HFFc6 (cell line): ENCODE measurements at regions not wholly inside any gene's neighbourhood (a gene's known extent, or its start where the extent isn't known, plus 50 kb on each side); places are given as distances from the start of the nearest gene placed in this dataset.

Source experiments
- DNase-seq: peaks from one replicate; pipeline ENCODE4 v3.0.0-alpha.2; 2018
- H3K27ac Mint-ChIP-seq: 2 replicates; pipeline ENCODE4 v1.8.0; 2020; ENCODE audit warnings: mild to moderate bottlenecking, mixed read lengths
- H3K27me3 Mint-ChIP-seq: 2 replicates; pipeline ENCODE4 v1.8.0; 2021; ENCODE audit warnings: mild to moderate bottlenecking, moderate library complexity, mixed read lengths; ENCODE audit not compliant: insufficient read depth
- H3K36me3 Mint-ChIP-seq: 2 replicates; pipeline ENCODE4 v1.8.0; 2021; ENCODE audit warnings: low read depth, mixed read lengths
- H3K4me1 Mint-ChIP-seq: 2 replicates; pipeline ENCODE4 v1.8.0; 2020; ENCODE audit warnings: low read depth, mixed read lengths
- H3K4me3 Mint-ChIP-seq: 2 replicates; pipeline ENCODE4 v1.8.0; 2020; ENCODE audit warnings: mild to moderate bottlenecking, moderate library complexity, mixed read lengths
- H3K9me3 Mint-ChIP-seq: 2 replicates; pipeline ENCODE4 v1.8.0; 2020; ENCODE audit warnings: mild to moderate bottlenecking, mixed read lengths
- TF ChIP-seq, protein P1 (sequence below): fragments of 200-600 bp; sonication (generic); IDR thresholded peaks from 2 replicates; pipeline ENCODE4 v1.5.0; 2021; ENCODE audit warnings: antibody characterized with exemption, mild to moderate bottlenecking

GRCh38 chr9:129262261-129262660, 84.2 kb upstream of the IER5L start:
- Mint-ChIP-seq H3K27me3 (peaks cover 45% of the 10 kb centered on the region), H3K4me3 (no peak overlapping the region), H3K36me3 (no peaks in the 10 kb centered on the region), H3K27ac (no peak overlapping the region), H3K4me1 (peaks cover 14% of the 10 kb centered on the region), H3K9me3 (no peaks in the 10 kb centered on the region)
- no peak for DNase-seq
- TF ChIP-seq, protein P1, sequence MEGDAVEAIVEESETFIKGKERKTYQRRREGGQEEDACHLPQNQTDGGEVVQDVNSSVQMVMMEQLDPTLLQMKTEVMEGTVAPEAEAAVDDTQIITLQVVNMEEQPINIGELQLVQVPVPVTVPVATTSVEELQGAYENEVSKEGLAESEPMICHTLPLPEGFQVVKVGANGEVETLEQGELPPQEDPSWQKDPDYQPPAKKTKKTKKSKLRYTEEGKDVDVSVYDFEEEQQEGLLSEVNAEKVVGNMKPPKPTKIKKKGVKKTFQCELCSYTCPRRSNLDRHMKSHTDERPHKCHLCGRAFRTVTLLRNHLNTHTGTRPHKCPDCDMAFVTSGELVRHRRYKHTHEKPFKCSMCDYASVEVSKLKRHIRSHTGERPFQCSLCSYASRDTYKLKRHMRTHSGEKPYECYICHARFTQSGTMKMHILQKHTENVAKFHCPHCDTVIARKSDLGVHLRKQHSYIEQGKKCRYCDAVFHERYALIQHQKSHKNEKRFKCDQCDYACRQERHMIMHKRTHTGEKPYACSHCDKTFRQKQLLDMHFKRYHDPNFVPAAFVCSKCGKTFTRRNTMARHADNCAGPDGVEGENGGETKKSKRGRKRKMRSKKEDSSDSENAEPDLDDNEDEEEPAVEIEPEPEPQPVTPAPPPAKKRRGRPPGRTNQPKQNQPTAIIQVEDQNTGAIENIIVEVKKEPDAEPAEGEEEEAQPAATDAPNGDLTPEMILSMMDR: no peak

GRCh38 chr9:129259375-129259774, 81.3 kb upstream of the IER5L start:
- Mint-ChIP-seq H3K36me3 (no peaks in the 10 kb centered on the region), H3K4me3 (peak overlapping the region; percentile 67), H3K9me3 (no peaks in the 10 kb centered on the region), H3K27ac (no peak overlapping the region), H3K4me1 (peaks cover 15% of the 10 kb centered on the region), H3K27me3 (peaks cover 49% of the 10 kb centered on the region)
- TF ChIP-seq, protein P1: no peak
- no peak for DNase-seq

DNA sequence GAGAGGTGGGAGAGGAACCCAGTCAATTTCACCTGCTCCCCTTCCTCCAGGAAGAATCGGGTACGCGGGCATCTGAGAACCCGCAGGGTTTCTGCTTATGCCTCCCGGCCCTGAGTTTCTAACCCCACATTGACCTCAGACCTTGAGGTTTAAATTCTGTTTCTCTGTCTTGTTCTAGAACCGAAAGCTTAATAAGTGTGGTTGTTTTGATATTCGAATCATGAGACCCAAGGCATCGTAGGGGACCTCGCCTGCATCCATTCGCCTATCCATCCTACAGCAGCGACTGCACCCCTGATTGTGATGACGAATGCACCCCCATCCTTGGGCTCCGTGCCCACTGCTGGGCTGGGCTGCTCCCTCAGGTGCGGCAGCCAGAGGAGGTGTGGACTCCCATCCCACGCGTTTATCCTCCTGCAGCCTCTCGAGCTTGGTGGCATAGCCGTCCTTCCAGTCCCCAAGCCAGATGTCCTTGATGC, 80.8 kb upstream of the IER5L start:
- Mint-ChIP-seq H3K36me3 (no peaks in the 10 kb centered on the region), H3K27me3 (peaks cover 54% of the 10 kb centered on the region), H3K4me3 (peak overlapping the region; percentile 67), H3K27ac (no peak overlapping the region), H3K9me3 (no peaks in the 10 kb centered on the region), H3K4me1 (peaks cover 15% of the 10 kb centered on the region)
- TF ChIP-seq, protein P1: no peak
- no peak for DNase-seq

DNA sequence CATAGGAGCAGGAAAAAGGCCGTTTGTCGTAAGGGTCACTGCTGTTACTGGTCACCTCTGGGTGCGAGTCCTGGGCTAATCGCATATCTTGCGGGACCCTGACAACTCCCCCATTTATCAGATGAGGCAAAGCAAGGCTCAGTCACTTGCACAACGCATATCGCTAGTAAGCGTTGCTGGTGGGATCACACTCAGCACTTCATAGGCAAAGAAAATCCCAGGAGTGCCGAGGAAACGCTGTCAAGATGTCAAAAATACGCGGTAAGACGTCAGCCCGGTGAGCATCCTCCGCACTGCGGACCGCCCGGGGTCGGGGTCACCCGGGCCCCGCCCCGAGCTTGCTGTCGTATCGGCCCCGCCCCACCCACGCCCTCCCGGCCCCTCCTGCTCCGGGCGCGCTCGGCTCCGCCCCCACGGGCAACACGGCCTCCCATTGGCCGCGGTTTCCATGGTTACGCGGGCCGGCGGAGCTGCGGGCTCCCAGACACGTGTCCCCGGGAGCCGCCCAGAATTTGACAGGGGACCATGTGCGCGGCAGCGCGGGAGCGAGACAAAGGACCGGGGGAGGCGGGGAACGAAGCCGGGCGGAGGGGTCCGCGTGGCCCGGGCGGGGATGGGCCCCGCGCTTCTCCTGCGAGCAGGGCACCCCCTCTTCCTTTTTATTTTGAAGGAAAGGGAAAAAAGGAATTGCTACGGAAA, 80.2 kb upstream of the IER5L start:
- Mint-ChIP-seq H3K4me1 (peaks cover 15% of the 10 kb centered on the region), H3K4me3 (no peak overlapping the region; the same call in 1 of the 2 replicates), H3K9me3 (no peaks in the 10 kb centered on the region), H3K27me3 (peaks cover 49% of the 10 kb centered on the region), H3K27ac (no peak overlapping the region), H3K36me3 (no peaks in the 10 kb centered on the region)
- DNase-seq: peak; percentile 70
- TF ChIP-seq, protein P1: no peak

DNA sequence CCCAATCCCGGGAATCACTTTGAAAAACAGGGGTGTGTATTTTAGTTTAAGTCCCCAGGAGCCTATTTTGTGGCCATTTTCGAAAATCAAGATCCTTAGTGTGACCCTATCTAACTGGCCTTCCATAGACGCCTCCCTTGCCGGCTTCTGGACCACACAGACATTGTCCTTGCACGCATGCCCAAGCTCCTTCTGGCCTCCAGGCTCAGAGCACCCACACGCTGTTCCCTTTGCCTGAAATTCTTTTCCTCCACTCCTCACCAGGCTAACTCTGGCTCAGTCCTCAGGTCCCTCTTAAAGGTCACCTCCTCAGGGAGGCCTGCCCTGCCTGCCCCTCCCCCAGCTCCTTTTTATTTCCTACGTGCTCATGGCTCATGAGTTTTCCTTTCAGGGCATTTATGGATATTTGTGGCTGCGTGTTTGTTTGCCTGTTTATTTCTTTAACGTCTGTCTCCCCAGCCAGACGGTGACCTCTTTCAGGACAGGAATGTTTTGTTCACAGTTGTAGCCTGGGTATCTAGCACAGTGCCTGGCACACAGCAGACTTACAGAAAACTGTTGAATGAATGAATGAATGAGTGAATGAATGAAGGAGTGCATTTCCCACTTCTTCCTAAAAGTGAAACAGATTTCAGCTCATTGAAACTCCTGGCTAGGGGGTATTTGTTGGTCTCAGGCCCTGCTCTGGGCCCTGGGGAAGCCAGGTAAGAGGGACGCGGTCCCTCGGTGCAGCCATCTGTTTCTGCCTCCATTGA, 79.1 kb upstream of the IER5L start:
- Mint-ChIP-seq H3K4me1 (peaks cover 15% of the 10 kb centered on the region), H3K4me3 (no peak overlapping the region), H3K27ac (no peak overlapping the region), H3K36me3 (no peaks in the 10 kb centered on the region), H3K9me3 (no peaks in the 10 kb centered on the region), H3K27me3 (peaks cover 41% of the 10 kb centered on the region)
- TF ChIP-seq, protein P1: no peak
- no peak for DNase-seq
